ENCODE measurements at regions not wholly inside any gene's neighbourhood (a gene's known extent, or its start where the extent isn't known, plus 50 kb on each side); places are given as distances from the start of the nearest gene placed in this dataset.
A peak's percentile ranks its signal among the peaks of the same experiment; 100 is the strongest.

GRCh38 chr11:97977726-97978125, 1043.0 kb upstream of the CNTN5 start:
- no CpG with 5 or more reads among the region's 1 CpG for WGBS, 2 experiments (ENCODE audit: extremely low coverage in 2 of 2, insufficient read length in 1 of 2)
- no peak for ATAC-seq (ENCODE audit: low read depth)
- dilution Hi-C loops (cut with HindIII; ENCODE audit: low sequenced_read_pairs, unreplicated experiment), result no loop called here

More at GRCh38 chr11:97977726-97978125, 1043.0 kb upstream of the CNTN5 start:
- Histone ChIP-seq H2BK15ac (ENCODE audit: low read depth, low read length) (no peak overlapping the region), H2AFZ (replicated peaks; ENCODE audit: low read length, poor library complexity) (no peak overlapping the region), H3K9me3 (ENCODE audit: control insufficient read depth, insufficient read depth, low read length) (no peaks in the 10 kb centered on the region), H3K9ac (ENCODE audit: low read depth, low read length) (no peak overlapping the region), H2BK20ac (ENCODE audit: low read depth, low read length) (no peak overlapping the region), H3K9me1 (ENCODE audit: insufficient read depth, low read length) (no peaks in the 10 kb centered on the region), H3K4me3 (ENCODE audit: insufficient read depth, low read depth, low read length) (no peak overlapping the region), H3K27me3 (ENCODE audit: control insufficient read depth, insufficient read depth, low read length) (no peaks in the 10 kb centered on the region), H4K20me1 (ENCODE audit: insufficient read depth, low read length) (no peaks in the 10 kb centered on the region), H3K27ac (ENCODE audit: insufficient read depth, low read length) (no peak overlapping the region), H2AK9ac (replicated peaks; ENCODE audit: low read depth, low read length, poor library complexity) (no peak overlapping the region), H2BK120ac (ENCODE audit: low read depth, low read length) (no peak overlapping the region), H4K8ac (ENCODE audit: low read depth in 2 of 2, low read length in 2 of 2) (no peak overlapping the region), H4K5ac (ENCODE audit: low read depth, low read length) (no peak overlapping the region), H3K36me3 (ENCODE audit: control insufficient read depth, insufficient read depth, low read length) (no peaks in the 10 kb centered on the region), H3K14ac (replicated peaks; ENCODE audit: low read depth, low read length) (no peak overlapping the region), H2AK5ac (ENCODE audit: low read depth, low read length) (no peak overlapping the region), H3K56ac (ENCODE audit: extremely low read depth, insufficient read depth, low read length) (no peak overlapping the region), H3K23ac (ENCODE audit: low read depth, low read length) (no peak overlapping the region), H3K18ac (ENCODE audit: low read depth, low read length) (no peak overlapping the region), H3K4me1 (ENCODE audit: control insufficient read depth, insufficient read depth, low read length) (no peaks in the 10 kb centered on the region), H3K79me1 (ENCODE audit: low read depth in 1 of 2, low read length in 2 of 2) (no peaks in the 10 kb centered on the region), H3K4ac (ENCODE audit: low read depth, low read length) (no peak overlapping the region), H3K4me2 (ENCODE audit: low read depth, low read length) (no peak overlapping the region), H2BK5ac (ENCODE audit: low read depth, low read length, poor library complexity, severe bottlenecking) (no peak overlapping the region), H4K91ac (ENCODE audit: insufficient read depth, low read depth, low read length) (no peak overlapping the region)
- DNase-seq, result no peak
- TF ChIP-seq NFE2L2 (IDR thresholded peaks at IDR 0.05; ENCODE audit: low read depth, low read length) (no peak), RAD21 (IDR thresholded peaks at IDR 0.05; ENCODE audit: low read length) (no peak), FOS (IDR thresholded peaks at IDR 0.05; ENCODE audit: low read depth, low read length) (no peak), MXI1 (IDR thresholded peaks at IDR 0.05; ENCODE audit: borderline replicate concordance, low read depth, low read length) (no peak), MAFK (IDR thresholded peaks at IDR 0.05; ENCODE audit: low read depth, low read length) (peak; percentile 71), BHLHE40 (IDR thresholded peaks at IDR 0.05; ENCODE audit: low read depth, low read length) (no peak), CTCF (conservative IDR thresholded peaks at IDR 0.05; ENCODE audit: low read depth, low read length) (no peak), MAZ (IDR thresholded peaks at IDR 0.05; ENCODE audit: borderline replicate concordance, low read depth, low read length) (no peak), CHD1 (IDR thresholded peaks at IDR 0.05; ENCODE audit: low read depth, low read length) (no peak)
- ChIA-PET POLR2A (ENCODE audit: unreplicated experiment) (no interaction called here), CTCF (no interaction called here)
- intact Hi-C loops (cut with micrococcal nuclease) (no loop called here), in situ Hi-C loops (cut with MboI; ENCODE audit: low sequenced_read_pairs) (no loop called here)
- no TSS peak for BruUV-seq (replicated peaks)

All from IMR-90 (cell line).